H9 (cell line): ENCODE measurements at regions not wholly inside any gene's neighbourhood (a gene's known extent, or its start where the extent isn't known, plus 50 kb on each side); places are given as distances from the start of the nearest gene placed in this dataset.
A peak's percentile ranks its signal among the peaks of the same experiment; 100 is the strongest.

Experiments
- DNase-seq: peaks from one replicate; pipeline ENCODE4 v3.0.0-alpha.2; 2017
- H2AFZ ChIP-seq: one replicate; pipeline ENCODE4 v1.6.1; 2013; ENCODE audit warnings: mild to moderate bottlenecking, low read length, control low read depth, moderate library complexity
- H2AK5ac ChIP-seq: 2 replicates; pipeline ENCODE4 v1.6.1; 2013; ENCODE audit warnings: low read length, control low read depth, mixed read lengths; ENCODE audit not compliant: insufficient read length
- H2BK120ac ChIP-seq: one replicate; pipeline ENCODE4 v1.6.1; 2013; ENCODE audit warnings: low read depth, mild to moderate bottlenecking, low read length, control low read depth, inconsistent platforms; ENCODE audit not compliant: poor library complexity, severe bottlenecking
- H2BK12ac ChIP-seq: 2 replicates; pipeline ENCODE4 v1.6.1; 2013; ENCODE audit warnings: low read length, control low read depth, mixed read lengths, low read depth; ENCODE audit not compliant: insufficient read length
- H2BK15ac ChIP-seq: 2 replicates; pipeline ENCODE4 v1.6.1; 2013; ENCODE audit warnings: low read depth, low read length, control low read depth
- H2BK20ac ChIP-seq: one replicate; pipeline ENCODE4 v1.6.1; 2013; ENCODE audit warnings: low read depth, mild to moderate bottlenecking, low read length, control low read depth, inconsistent platforms; ENCODE audit not compliant: poor library complexity, severe bottlenecking
- H2BK5ac ChIP-seq: 2 replicates; pipeline ENCODE4 v1.6.1; 2013; ENCODE audit warnings: low read length, control low read depth, mixed read lengths; ENCODE audit not compliant: insufficient read length
- H3K14ac ChIP-seq: 2 replicates; pipeline ENCODE4 v1.6.1; 2013; ENCODE audit warnings: low read length, control low read depth; ENCODE audit not compliant: insufficient read depth
- H3K18ac ChIP-seq: 2 replicates; pipeline ENCODE4 v1.6.1; 2013; ENCODE audit warnings: low read depth, mild to moderate bottlenecking, mixed read lengths, low read length, control low read depth; ENCODE audit not compliant: insufficient read length
- H3K23ac ChIP-seq: 2 replicates; pipeline ENCODE4 v1.6.1; 2013; ENCODE audit warnings: low read length, control low read depth, mixed read lengths, low read depth; ENCODE audit not compliant: insufficient read length
- H3K23me2 ChIP-seq: 2 replicates; pipeline ENCODE4 v1.6.1; 2013; ENCODE audit warnings: low read depth, mild to moderate bottlenecking, mixed read lengths, low read length, control low read depth; ENCODE audit not compliant: insufficient read length, poor library complexity, severe bottlenecking
- H3K27ac ChIP-seq: 2 replicates; pipeline ENCODE4 v1.5.1; 2013; ENCODE audit warnings: low read length, control low read depth, mixed read lengths, low read depth; ENCODE audit not compliant: insufficient read length
- H3K27me3 ChIP-seq: 2 replicates; pipeline ENCODE4 v1.6.1; 2013; ENCODE audit warnings: low read length, control low read depth, inconsistent platforms; ENCODE audit not compliant: insufficient read depth
- H3K4ac ChIP-seq: 2 replicates; pipeline ENCODE4 v1.6.1; 2013; ENCODE audit warnings: low read depth, mild to moderate bottlenecking, control low read depth, inconsistent platforms, low read length, moderate library complexity
- H3K4me1 ChIP-seq: 2 replicates; pipeline ENCODE4 v1.6.1; 2013; ENCODE audit warnings: low read length, control low read depth, inconsistent platforms; ENCODE audit not compliant: insufficient read depth
- H3K4me2 ChIP-seq: 2 replicates; pipeline ENCODE4 v1.6.1; 2013; ENCODE audit warnings: low read length, control low read depth, mixed read lengths; ENCODE audit not compliant: insufficient read length, insufficient read depth
- H3K56ac ChIP-seq: 2 replicates; pipeline ENCODE4 v1.6.1; 2013; ENCODE audit warnings: low read depth, mild to moderate bottlenecking, mixed read lengths, low read length, control low read depth; ENCODE audit not compliant: insufficient read length
- H3K79me1 ChIP-seq: 2 replicates; pipeline ENCODE4 v1.6.1; 2013; ENCODE audit warnings: low read depth, mild to moderate bottlenecking, moderate library complexity, low read length, control low read depth, inconsistent platforms; ENCODE audit not compliant: insufficient read depth, poor library complexity, severe bottlenecking
- H3K79me2 ChIP-seq: 2 replicates; pipeline ENCODE4 v1.6.1; 2013; ENCODE audit warnings: low read length, control low read depth, inconsistent platforms; ENCODE audit not compliant: insufficient read depth
- H3K9ac ChIP-seq: 2 replicates; pipeline ENCODE4 v1.6.1; 2013; ENCODE audit warnings: low read length, control low read depth, mixed read lengths; ENCODE audit not compliant: insufficient read length; ENCODE audit errors: extremely low read depth
- H3K9me3 ChIP-seq: one replicate; pipeline ENCODE4 v1.6.1; 2013; ENCODE audit warnings: low read depth, low read length, inconsistent platforms; ENCODE audit not compliant: control insufficient read depth
- H3T11ph ChIP-seq: one replicate; pipeline ENCODE4 v1.6.1; 2013; ENCODE audit warnings: mild to moderate bottlenecking, low read length, control low read depth, inconsistent platforms
- H4K20me1 ChIP-seq: one replicate; pipeline ENCODE4 v1.6.1; 2013; ENCODE audit not compliant: control insufficient read depth, insufficient read length, insufficient read depth
- H4K5ac ChIP-seq: 2 replicates; pipeline ENCODE4 v1.6.1; 2013; ENCODE audit warnings: low read depth, mild to moderate bottlenecking, mixed read lengths, low read length, control low read depth; ENCODE audit not compliant: insufficient read length
- H4K8ac ChIP-seq: replicated peaks from 2 replicates; pipeline ENCODE4 v1.6.1; 2013; ENCODE audit warnings: low read length, control low read depth, mixed read lengths, low read depth; ENCODE audit not compliant: insufficient read length
- H4K91ac ChIP-seq: 2 replicates; pipeline ENCODE4 v1.6.1; 2013; ENCODE audit warnings: low read depth, mild to moderate bottlenecking, moderate library complexity, mixed read lengths, low read length, control low read depth; ENCODE audit not compliant: insufficient read length
- H3K27ac Mint-ChIP-seq, 3 experiments: 2 replicates in 2 of 3; 3 replicates in 1 of 3; pipeline ENCODE4 v1.8.0; 2020 to 2021; ENCODE audit warnings: mixed read lengths in 3 of 3, mild to moderate bottlenecking in 1 of 3, moderate library complexity in 1 of 3
- H3K27me3 Mint-ChIP-seq: 2 replicates; pipeline ENCODE4 v1.8.0; 2021; ENCODE audit warnings: low read depth, mild to moderate bottlenecking, moderate library complexity, mixed read lengths
- H3K36me3 Mint-ChIP-seq, 3 experiments: 2 replicates in 2 of 3; 3 replicates in 1 of 3; pipeline ENCODE4 v1.8.0; 2020 to 2021; ENCODE audit warnings: low read depth in 3 of 3, mixed read lengths in 3 of 3; ENCODE audit not compliant: insufficient read depth in 1 of 3
- H3K4me1 Mint-ChIP-seq, 2 experiments: 2 replicates each; pipeline ENCODE4 v1.8.0; 2020; ENCODE audit warnings: mixed read lengths in 2 of 2
- H3K4me3 Mint-ChIP-seq, 2 experiments: 2 replicates in 1 of 2; 3 replicates in 1 of 2; pipeline ENCODE4 v1.8.0; 2020 to 2021; ENCODE audit warnings: mild to moderate bottlenecking in 2 of 2, mixed read lengths in 2 of 2, moderate library complexity in 1 of 2
- H3K9me3 Mint-ChIP-seq, 2 experiments: 2 replicates in 1 of 2; 3 replicates in 1 of 2; pipeline ENCODE4 v1.8.0; 2020; ENCODE audit warnings: mild to moderate bottlenecking in 2 of 2, mixed read lengths in 2 of 2, moderate library complexity in 1 of 2
- CTCF ChIP-seq: fragments of 200-600 bp; sonication (generic); conservative IDR thresholded peaks from 3 replicates; pipeline ENCODE4 v1.8.0; 2021; ENCODE audit warnings: antibody characterized with exemption, mild to moderate bottlenecking
- WGBS: extraction: QIAGEN DNeasy Blood & Tissue Kit; methylation state at CpG from one replicate; pipeline ENCODE4 v1.1.7; 2013; ENCODE audit warnings: missing lambda C conversion rate, low lambda C conversion rate, mixed read lengths; ENCODE audit not compliant: insufficient read length; ENCODE audit errors: extremely low coverage; 5-methylcytosine and 5-hydroxymethylcytosine counted together

DNA sequence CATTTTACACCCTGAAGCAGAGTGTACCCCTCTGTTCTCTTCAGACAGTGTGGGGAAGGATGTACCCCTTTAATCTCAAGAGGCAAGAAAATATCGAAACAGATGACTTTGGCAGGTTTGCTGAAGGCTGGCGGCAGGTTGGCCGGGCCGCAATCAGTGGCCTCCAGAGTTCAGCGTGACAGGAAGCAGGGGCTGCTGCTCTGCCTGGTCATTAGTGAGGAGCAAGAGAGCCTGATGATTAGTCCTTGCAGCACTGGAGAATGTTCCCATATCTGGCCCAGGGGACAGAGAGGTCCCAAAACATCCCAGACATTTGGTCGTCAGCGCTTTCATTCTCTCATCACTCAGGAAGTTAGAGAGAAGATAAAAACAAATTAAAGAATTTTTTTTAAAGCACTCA, 352.8 kb downstream of the SPRY1 start:
- H3K23ac ChIP-seq, result no peak overlapping the region
- H3K14ac ChIP-seq, result no peak overlapping the region
- H3K4ac ChIP-seq, result no peak overlapping the region
- H3K79me2 ChIP-seq, result no peaks in the 10 kb centered on the region
- H3K9me3 Mint-ChIP-seq, result peaks cover 0 to 2% of the 10 kb centered on the region in 2 experiments; a peak in 2 of 5 replicates
- H3K27me3 ChIP-seq, result no peaks in the 10 kb centered on the region
- H4K8ac ChIP-seq, result no peak overlapping the region
- H2AFZ ChIP-seq, result no peak overlapping the region
- peaks cover 36 to 38% of the 10 kb centered on the region in 2 experiments for H3K4me1 Mint-ChIP-seq
- no peak overlapping the region for H3K4me3 Mint-ChIP-seq
- no peak overlapping the region for H3K4me2 ChIP-seq
- H2BK15ac ChIP-seq, result no peak overlapping the region
- no peaks in the 10 kb centered on the region for H3K23me2 ChIP-seq
- H3K79me1 ChIP-seq, result no peaks in the 10 kb centered on the region
- no peaks in the 10 kb centered on the region for H3K27me3 Mint-ChIP-seq
- no peak for TF ChIP-seq CTCF
- H3K27ac Mint-ChIP-seq, result peak overlapping the region in 2 of 3 experiments; percentile 70 to 91; a peak in 4 of 7 replicates
- WGBS, result no CpG with 5 or more reads among the region's 7 CpGs
- no peak overlapping the region for H3K27ac ChIP-seq
- H2BK20ac ChIP-seq, result no peak overlapping the region
- H4K20me1 ChIP-seq, result no peaks in the 10 kb centered on the region
- H4K5ac ChIP-seq, result no peak overlapping the region
- H3K9me3 ChIP-seq, result no peaks in the 10 kb centered on the region
- no peak overlapping the region for H3T11ph ChIP-seq
- no peak overlapping the region for H2BK12ac ChIP-seq
- DNase-seq, result no peak
- no peak overlapping the region for H2BK5ac ChIP-seq
- H3K56ac ChIP-seq, result no peak overlapping the region
- H2AK5ac ChIP-seq, result no peak overlapping the region
- H4K91ac ChIP-seq, result no peak overlapping the region
- H3K9ac ChIP-seq, result no peak overlapping the region
- H3K4me1 ChIP-seq, result peaks cover 7% of the 10 kb centered on the region; the same call in 1 of the 2 replicates
- no peak overlapping the region for H2BK120ac ChIP-seq
- H3K18ac ChIP-seq, result no peak overlapping the region
- peaks cover 0 to 7% (median 0%) of the 10 kb centered on the region in 3 experiments; a peak in 2 of 7 replicates for H3K36me3 Mint-ChIP-seq
